K562 (cell line): ENCODE measurements at regions not wholly inside any gene's neighbourhood (a gene's known extent, or its start where the extent isn't known, plus 50 kb on each side); places are given as distances from the start of the nearest gene placed in this dataset.

Experiments
- KLF6 ChIP-seq: fragments of 250-450 bp; sonication (Bioruptor Pico); IDR thresholded peaks from 2 replicates; pipeline ENCODE4 v1.4.0; 2020; ENCODE audit warnings: mild to moderate bottlenecking, moderate library complexity, borderline replicate concordance
- SMAD3 ChIP-seq: fragments of 450-650 bp; formaldehyde crosslinking; conservative IDR thresholded peaks from 2 replicates; pipeline ENCODE4 v1.4.0; 2020; ENCODE audit warnings: mild to moderate bottlenecking
- TCF3 ChIP-seq: sonication (generic); formaldehyde crosslinking; IDR thresholded peaks from 2 replicates; pipeline ENCODE4 v1.4.0; 2020; ENCODE audit warnings: mild to moderate bottlenecking, missing genetic modification reagents
- TF ChIP-seq, protein P1 (sequence below): sonication (generic); formaldehyde crosslinking; IDR thresholded peaks from 2 replicates; pipeline ENCODE4 v1.8.0; 2023; ENCODE audit warnings: missing genetic modification reagents, mild to moderate bottlenecking, borderline replicate concordance
- TF ChIP-seq, protein P2 (sequence below): fragments of 150-350 bp; IDR thresholded peaks from 2 replicates; pipeline ENCODE4 v1.6.1; 2014; ENCODE audit warnings: low read depth, mild to moderate bottlenecking, low read length, borderline replicate concordance
- TF ChIP-seq, protein P3 (sequence below), 2 experiments: IDR thresholded peaks; 2 replicates each; pipeline ENCODE4 v1.6.1; 2011; ENCODE audit warnings: borderline replicate concordance in 1 of 2, control low read depth in 1 of 2, low read depth in 1 of 2, low read length in 1 of 2, mild to moderate bottlenecking in 1 of 2, mixed read lengths in 1 of 2, moderate library complexity in 1 of 2; ENCODE audit not compliant: insufficient read depth in 1 of 2, insufficient read length in 1 of 2, poor library complexity in 1 of 2, severe bottlenecking in 1 of 2; ENCODE audit errors: extremely low read depth in 1 of 2

DNA sequence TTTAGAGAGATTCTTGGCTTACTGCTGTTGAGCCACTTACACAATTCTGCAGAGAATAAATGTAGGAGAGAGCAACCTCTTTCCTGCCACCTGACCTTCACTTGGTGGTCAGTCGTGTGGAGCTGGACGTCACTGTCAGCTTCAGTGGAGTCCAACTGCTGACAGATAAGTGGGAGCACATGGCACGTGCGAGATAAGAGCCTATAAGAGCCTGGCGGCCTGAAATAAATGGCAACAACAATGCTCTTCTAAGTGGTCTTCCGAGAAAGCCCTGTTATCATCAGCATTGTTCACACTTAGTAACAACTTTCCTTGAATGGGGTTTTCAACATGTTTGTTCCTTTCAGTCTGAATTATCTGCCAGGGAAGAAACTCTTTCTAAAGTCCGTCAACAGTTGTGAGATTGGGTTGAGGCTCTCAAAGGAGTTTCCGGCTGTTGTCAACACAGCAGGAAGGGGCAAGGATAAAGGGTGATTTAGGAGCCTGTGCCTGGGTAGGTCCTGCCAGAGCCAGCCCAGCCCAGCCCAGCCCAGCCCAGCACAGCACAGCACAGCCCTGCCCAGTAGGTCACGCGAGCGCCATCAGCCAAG, 57.2 kb upstream of the RUNX1 start (continued):
- TF ChIP-seq, protein P1, sequence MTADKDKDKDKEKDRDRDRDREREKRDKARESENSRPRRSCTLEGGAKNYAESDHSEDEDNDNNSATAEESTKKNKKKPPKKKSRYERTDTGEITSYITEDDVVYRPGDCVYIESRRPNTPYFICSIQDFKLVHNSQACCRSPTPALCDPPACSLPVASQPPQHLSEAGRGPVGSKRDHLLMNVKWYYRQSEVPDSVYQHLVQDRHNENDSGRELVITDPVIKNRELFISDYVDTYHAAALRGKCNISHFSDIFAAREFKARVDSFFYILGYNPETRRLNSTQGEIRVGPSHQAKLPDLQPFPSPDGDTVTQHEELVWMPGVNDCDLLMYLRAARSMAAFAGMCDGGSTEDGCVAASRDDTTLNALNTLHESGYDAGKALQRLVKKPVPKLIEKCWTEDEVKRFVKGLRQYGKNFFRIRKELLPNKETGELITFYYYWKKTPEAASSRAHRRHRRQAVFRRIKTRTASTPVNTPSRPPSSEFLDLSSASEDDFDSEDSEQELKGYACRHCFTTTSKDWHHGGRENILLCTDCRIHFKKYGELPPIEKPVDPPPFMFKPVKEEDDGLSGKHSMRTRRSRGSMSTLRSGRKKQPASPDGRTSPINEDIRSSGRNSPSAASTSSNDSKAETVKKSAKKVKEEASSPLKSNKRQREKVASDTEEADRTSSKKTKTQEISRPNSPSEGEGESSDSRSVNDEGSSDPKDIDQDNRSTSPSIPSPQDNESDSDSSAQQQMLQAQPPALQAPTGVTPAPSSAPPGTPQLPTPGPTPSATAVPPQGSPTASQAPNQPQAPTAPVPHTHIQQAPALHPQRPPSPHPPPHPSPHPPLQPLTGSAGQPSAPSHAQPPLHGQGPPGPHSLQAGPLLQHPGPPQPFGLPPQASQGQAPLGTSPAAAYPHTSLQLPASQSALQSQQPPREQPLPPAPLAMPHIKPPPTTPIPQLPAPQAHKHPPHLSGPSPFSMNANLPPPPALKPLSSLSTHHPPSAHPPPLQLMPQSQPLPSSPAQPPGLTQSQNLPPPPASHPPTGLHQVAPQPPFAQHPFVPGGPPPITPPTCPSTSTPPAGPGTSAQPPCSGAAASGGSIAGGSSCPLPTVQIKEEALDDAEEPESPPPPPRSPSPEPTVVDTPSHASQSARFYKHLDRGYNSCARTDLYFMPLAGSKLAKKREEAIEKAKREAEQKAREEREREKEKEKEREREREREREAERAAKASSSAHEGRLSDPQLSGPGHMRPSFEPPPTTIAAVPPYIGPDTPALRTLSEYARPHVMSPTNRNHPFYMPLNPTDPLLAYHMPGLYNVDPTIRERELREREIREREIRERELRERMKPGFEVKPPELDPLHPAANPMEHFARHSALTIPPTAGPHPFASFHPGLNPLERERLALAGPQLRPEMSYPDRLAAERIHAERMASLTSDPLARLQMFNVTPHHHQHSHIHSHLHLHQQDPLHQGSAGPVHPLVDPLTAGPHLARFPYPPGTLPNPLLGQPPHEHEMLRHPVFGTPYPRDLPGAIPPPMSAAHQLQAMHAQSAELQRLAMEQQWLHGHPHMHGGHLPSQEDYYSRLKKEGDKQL (CRISPR knock-in tag), result no peak
- TF ChIP-seq TCF3 (CRISPR knock-in tag) (peak; percentile 97), SMAD3 (no peak), KLF6 (CRISPR knock-in tag) (no peak; the same call in 1 of the 2 replicates)
- TF ChIP-seq, protein P2, sequence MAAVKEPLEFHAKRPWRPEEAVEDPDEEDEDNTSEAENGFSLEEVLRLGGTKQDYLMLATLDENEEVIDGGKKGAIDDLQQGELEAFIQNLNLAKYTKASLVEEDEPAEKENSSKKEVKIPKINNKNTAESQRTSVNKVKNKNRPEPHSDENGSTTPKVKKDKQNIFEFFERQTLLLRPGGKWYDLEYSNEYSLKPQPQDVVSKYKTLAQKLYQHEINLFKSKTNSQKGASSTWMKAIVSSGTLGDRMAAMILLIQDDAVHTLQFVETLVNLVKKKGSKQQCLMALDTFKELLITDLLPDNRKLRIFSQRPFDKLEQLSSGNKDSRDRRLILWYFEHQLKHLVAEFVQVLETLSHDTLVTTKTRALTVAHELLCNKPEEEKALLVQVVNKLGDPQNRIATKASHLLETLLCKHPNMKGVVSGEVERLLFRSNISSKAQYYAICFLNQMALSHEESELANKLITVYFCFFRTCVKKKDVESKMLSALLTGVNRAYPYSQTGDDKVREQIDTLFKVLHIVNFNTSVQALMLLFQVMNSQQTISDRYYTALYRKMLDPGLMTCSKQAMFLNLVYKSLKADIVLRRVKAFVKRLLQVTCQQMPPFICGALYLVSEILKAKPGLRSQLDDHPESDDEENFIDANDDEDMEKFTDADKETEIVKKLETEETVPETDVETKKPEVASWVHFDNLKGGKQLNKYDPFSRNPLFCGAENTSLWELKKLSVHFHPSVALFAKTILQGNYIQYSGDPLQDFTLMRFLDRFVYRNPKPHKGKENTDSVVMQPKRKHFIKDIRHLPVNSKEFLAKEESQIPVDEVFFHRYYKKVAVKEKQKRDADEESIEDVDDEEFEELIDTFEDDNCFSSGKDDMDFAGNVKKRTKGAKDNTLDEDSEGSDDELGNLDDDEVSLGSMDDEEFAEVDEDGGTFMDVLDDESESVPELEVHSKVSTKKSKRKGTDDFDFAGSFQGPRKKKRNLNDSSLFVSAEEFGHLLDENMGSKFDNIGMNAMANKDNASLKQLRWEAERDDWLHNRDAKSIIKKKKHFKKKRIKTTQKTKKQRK, result no peak
- TF ChIP-seq, protein P3, sequence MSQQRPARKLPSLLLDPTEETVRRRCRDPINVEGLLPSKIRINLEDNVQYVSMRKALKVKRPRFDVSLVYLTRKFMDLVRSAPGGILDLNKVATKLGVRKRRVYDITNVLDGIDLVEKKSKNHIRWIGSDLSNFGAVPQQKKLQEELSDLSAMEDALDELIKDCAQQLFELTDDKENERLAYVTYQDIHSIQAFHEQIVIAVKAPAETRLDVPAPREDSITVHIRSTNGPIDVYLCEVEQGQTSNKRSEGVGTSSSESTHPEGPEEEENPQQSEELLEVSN (IDR thresholded peaks at IDR 0.05; ENCODE audit: borderline replicate concordance in 1 of 2, extremely low read depth in 1 of 2, insufficient read depth in 1 of 2, insufficient read length in 1 of 2, low read depth in 1 of 2, low read length in 1 of 2, poor library complexity in 1 of 2, severe bottlenecking in 1 of 2), result peak; percentile 84 to 90
